Hematopoietic multipotent progenitor cell treated with erythropoietin and hydrocortisone succinate and interleukin-3 and kit ligand, for 15 days (in vitro differentiated cells): ENCODE measurements at regions not wholly inside any gene's neighbourhood (a gene's known extent, or its start where the extent isn't known, plus 50 kb on each side); places are given as distances from the start of the nearest gene placed in this dataset.
"Not testable (repeated sequence)": the region's sequence is repeated elsewhere in the genome, so short reads cannot be mapped to it uniquely, and the experiment has no call there.

Experiments used
- DNase-seq: peaks from one replicate; pipeline ENCODE4 v3.0.0-alpha.2; 2015; ENCODE audit warnings: low spot score

DNA sequence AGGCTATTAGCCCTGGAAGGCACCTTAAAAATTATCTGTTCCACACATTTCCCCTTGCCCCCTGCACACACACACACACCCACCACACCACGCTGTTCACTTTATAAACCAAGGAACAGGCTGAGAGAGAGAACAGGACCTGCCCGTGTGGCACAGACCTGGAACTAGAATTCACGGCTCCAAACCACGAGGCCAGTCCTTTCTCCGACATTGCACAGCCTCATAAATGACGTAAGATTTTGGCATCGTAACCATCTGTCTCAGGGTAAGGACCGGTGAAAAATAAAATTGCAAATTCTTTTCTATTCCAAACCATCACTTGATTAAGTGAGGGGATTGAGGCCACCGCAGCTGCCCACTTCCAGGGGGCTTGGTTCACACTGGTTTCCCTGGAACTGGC, 330.3 kb downstream of the BCOR start:
- DNase-seq = no peak

- no peak for DNase-seq
Measured at GRCh38 chrX:39769748-39770147, 328.0 kb downstream of the BCOR start.

DNA sequence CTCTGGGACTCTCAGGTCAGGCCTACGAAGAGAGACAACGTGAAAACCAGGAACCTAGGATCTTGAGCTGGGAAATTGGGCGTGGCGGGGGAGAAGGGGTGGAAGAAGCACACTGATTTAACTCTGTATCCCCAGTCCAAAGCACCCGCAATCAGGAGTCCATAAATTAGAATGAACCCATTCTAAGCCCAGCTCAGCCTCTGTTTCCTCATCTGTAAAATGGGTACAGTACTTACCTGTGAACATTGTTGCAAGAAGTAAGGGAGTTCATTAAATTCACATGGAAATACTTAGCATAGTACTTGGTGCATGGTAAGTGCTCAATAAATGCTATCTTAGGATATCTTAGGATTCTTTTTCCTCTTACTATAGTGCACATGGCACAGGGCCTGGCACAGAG, 326.7 kb downstream of the BCOR start:
- no peak for DNase-seq

DNA sequence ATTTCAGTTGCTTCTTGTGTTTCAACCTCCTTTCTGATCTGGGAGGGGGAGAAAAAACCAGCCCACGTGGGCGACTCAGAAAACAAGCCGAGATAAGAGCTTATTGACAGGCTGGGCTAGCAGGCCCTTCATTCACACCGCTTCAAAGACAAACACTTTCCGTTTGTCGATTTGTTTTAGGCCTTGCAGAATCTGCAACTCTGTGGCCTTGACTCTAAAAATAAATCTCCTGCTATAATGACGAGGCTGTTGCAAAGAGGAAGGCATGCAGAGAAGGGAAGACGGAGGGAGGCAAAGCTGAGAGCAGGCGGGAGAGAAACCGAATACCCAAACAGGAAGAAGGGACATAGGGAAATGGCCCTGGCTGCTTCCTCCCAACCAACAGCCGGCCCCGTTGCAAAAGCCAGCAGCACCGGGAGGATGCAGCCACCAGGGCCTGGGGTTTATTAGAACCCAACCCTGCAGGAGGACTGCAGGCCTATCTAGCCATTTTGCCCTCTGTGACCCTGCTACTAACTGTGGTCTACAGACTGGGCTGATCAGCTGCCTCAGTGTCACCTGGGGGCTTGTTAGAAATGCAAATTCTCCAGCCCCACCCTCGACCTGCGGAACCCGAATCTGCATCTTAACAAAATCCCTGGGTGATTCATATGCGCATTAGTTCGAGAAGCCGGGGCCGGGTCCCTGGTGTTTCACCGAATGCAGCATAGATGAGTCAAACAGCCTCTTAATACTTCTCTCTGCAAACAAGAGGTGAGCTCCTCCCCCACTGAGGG, 325.5 kb downstream of the BCOR start:
- DNase-seq = no peak

DNA sequence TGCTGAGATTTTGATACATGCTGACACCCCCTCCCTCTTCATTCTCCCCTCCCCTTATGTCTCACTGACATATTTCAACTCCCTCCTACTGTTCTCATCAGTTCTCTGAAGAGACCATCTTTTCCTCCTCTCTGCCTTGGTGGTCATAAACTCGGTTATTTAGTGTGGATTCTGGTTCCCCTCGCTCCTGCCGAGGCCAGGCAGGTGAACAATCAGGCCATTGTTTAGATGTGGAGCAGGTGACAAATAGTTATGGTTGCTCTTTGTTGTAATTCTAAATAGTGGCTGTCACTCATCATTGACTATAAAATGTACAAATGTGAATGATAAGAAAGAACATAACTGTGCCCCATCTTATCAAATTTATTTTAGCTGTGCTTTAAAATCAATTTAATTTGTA, 324.6 kb downstream of the BCOR start:
- DNase-seq = no peak

DNA sequence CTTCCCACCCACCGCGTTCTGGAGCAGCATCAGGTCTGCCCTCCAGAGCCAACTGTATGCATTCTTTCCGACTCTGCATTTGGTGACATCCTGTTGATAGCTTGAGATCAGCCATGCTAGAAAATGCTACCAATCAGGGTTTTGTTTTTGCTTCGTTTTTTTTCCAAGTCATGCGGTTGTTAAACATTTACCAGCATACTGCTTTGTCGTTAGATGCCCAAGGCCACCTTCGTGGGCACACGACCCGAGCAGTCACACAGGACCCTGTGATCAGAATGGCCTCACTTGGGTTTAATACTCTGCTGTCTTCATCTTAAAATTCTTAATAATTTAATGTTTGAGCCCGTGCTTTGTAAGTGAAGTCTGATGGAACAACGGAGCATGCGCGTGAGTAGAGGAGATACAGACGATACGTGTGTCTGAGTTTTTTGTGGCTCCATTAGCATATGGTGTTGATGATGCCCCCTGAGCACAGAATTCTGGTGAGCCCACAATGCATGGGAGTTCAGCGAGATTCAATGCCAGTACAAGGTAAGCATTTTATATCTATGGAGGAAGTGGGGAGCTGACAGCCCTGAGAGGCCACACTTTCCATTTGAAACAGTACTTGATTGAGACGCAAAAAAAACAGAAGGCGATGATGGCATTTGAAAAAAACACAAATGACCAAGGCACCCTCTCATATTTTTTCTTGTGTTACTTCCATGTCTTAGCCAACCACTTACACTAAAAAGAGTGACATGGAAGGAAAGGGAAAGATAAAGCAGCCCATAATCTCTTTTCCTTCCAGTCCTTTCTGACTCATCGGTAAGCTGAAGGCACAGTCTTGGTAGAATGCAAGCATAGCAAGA, 323.6 kb downstream of the BCOR start:
- DNase-seq = no peak

GRCh38 chrX:39774774-39775328, 322.9 kb downstream of the BCOR start:
- DNase-seq = no peak

- no peak for DNase-seq
Measured at GRCh38 chrX:39777623-39778025, 320.1 kb downstream of the BCOR start.

- no peak for DNase-seq
Measured at GRCh38 chrX:39779952-39780783, 317.6 kb downstream of the BCOR start.

- DNase-seq = no peak
Measured at GRCh38 chrX:39782276-39782675, 315.5 kb downstream of the BCOR start.

DNA sequence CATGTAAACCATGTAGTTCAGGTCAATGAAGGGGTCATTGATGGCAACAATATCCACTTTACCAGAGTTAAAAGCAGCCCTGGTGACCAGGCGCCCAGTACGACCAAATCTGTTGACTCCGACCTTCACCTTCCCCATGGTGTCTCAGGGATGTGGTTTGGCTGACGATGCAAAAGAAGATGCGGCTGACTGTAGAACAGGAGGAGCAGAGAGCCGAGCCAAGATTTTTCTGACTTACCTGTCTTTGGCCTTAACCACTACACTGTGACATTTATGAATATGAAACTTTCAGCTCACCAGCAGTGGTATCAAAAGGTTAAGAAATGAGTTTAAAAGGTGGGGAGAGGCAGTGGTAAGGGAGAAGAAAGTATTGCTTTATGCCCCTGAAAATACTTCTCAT, 309.8 kb downstream of the BCOR start:
- DNase-seq = no peak

- DNase-seq = no peak
Measured at GRCh38 chrX:39788521-39788920, 309.2 kb downstream of the BCOR start.

- DNase-seq = no peak
Measured at GRCh38 chrX:39791691-39792090, 306.1 kb downstream of the BCOR start.

GRCh38 chrX:39795605-39796004, 302.2 kb downstream of the BCOR start:
- no peak for DNase-seq

GRCh38 chrX:39796856-39797255, 300.9 kb downstream of the BCOR start:
- DNase-seq = no peak

- DNase-seq = not testable (repeated sequence)
Measured at GRCh38 chrX:39798488-39798887, 299.3 kb downstream of the BCOR start.

DNA sequence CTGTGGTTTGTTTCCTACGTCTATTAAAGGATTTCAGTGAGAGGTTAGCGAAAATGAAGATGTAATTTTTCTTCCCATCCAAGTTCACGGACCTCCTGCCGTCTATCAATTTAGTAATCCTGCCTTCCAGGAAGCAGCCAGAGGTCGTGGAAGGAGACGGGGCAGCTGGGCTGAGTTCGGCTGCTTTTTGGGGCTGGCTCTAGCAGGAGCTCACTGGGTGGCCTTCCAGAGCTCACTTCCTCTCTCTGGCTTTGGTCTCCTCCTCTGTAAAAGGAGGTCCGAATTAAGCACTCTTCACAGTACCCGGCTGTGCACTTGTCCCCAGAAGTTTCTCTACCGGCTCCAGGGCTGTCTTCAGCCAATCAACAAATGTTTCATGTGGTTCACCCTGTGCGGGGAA, 295.4 kb downstream of the BCOR start:
- DNase-seq = no peak

- DNase-seq = no peak
Measured at GRCh38 chrX:39802908-39803307, 294.9 kb downstream of the BCOR start.

- no peak for DNase-seq
Measured at GRCh38 chrX:39805022-39805421, 292.7 kb downstream of the BCOR start.

GRCh38 chrX:39805825-39806224, 291.9 kb downstream of the BCOR start:
- no peak for DNase-seq

DNA sequence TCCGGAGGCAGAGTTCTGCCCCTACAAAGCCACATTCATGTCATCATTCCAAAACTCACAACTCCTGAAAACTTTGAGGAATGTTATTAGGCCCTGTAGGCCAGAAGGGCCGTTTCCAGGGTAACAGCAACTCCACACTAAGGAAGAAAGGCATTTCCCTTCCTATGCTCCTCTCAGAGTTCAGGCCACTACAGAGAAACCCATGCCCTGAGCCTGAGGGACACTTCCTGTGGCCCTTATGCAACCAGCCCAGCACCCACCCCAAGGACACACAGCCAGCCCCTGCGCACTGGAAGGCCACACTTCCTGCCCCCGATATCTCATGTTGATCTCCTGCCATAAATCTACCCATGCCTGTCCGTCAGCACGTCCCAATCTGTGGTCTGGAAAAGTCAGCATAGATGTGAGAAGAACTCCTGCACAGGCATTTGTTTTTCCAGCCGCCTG, 289.3 kb downstream of the BCOR start:
- no peak for DNase-seq

- no peak for DNase-seq
Measured at GRCh38 chrX:39809331-39809730, 288.4 kb downstream of the BCOR start.
